ENCODE measurements at regions not wholly inside any gene's neighbourhood (a gene's known extent, or its start where the extent isn't known, plus 50 kb on each side); places are given as distances from the start of the nearest gene placed in this dataset.

DNA sequence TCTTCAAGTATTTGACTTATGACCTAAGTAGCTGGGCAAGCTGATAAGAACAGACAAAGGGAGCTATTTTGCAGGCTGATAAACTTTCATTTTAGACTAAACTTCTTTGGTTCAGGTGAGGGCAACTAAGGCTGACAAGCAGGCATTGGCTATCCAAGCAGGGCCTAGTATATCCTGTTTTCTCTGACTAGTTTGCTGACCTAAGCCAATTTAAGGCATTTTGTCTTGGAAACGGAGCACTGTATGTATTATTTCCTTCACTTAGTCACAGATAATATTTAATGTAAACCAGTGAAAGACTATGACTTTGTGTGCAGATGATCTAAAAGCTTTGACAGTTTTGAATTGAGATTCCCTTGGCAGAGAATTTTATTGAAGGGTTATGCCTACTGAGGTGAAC is 172.5 kb downstream of the POU4F1 start:
- H3K27ac ChIP-seq (ENCODE audit: low read depth, low read length): no peak overlapping the region
- Mint-ChIP-seq H3K27me3 (peaks cover 0 to 19% (median 14%) of the 10 kb centered on the region in 5 donors), H3K27ac (no peak overlapping the region), H3K9me3 (peaks cover 0 to 3% (median 0%) of the 10 kb centered on the region in 11 donors), H3K4me3 (no peak overlapping the region), H3K36me3 (no peaks in the 10 kb centered on the region), H3K4me1 (no peaks in the 10 kb centered on the region)
- intact Hi-C loops (cut with micrococcal nuclease): no loop called here
- DNase-seq: no peak
- no peak overlapping the region for H3K4me3 ChIP-seq (ENCODE audit: low read length)
- ChIA-PET CTCF (no interaction called here), POLR2A (no interaction called here)
- H3K27me3 ChIP-seq (ENCODE audit: control insufficient read depth in 2 of 2, insufficient read depth in 2 of 2, low read length in 2 of 2): peaks cover 0 to 3% of the 10 kb centered on the region in 2 donors
- H3K36me3 ChIP-seq (ENCODE audit: control insufficient read depth in 2 of 3, insufficient read depth in 3 of 3, low read length in 3 of 3): no peaks in the 10 kb centered on the region
- no peaks in the 10 kb centered on the region for H3K9me3 ChIP-seq (ENCODE audit: control insufficient read depth in 2 of 3, low read length in 3 of 3)
- no peak for ATAC-seq
- H3K4me1 ChIP-seq (ENCODE audit: control insufficient read depth in 2 of 2, insufficient read depth in 2 of 2, low read length in 2 of 2): no peaks in the 10 kb centered on the region

DNA sequence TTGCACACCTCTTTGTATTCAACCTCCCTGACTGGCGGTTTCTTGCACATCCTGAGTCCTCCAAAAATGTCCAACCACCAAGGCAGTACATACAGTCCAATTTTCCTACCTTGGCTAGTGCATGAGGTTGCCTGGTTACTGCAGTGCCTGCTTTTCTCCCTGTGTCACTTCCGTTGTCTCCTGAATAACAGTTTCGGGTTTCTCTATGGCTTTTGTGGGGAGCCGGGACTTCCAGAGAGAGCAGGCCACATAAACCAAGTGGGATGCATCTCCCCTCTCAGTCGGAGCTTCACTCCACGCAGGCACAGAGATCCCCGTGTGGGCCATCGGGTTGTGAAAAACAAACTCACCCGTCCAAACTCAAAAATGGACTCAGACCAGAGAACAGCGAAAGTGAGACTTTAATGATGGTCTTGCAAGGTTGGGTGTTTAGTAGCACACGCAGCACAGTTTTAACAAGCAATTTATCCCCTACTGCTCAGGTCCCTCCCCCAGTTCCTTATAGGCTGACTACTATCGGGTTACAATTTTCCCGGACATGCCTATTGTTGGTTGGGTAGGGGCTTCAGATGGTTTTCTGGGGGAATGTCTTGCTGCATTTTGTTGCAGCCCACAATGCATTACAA is 173.1 kb downstream of the POU4F1 start:
- H3K36me3 ChIP-seq (ENCODE audit: control insufficient read depth in 2 of 3, insufficient read depth in 3 of 3, low read length in 3 of 3): no peaks in the 10 kb centered on the region
- no peak overlapping the region for H3K4me3 ChIP-seq (ENCODE audit: low read length)
- ATAC-seq (no peak), DNase-seq (no peak)
- H3K4me1 ChIP-seq (ENCODE audit: control insufficient read depth in 2 of 2, insufficient read depth in 2 of 2, low read length in 2 of 2): no peaks in the 10 kb centered on the region
- H3K27me3 Mint-ChIP-seq: peaks cover 0 to 19% (median 14%) of the 10 kb centered on the region in 5 donors
- intact Hi-C loops (cut with micrococcal nuclease): no loop called here
- H3K4me3 Mint-ChIP-seq: no peak overlapping the region
- H3K4me1 Mint-ChIP-seq: no peaks in the 10 kb centered on the region
- H3K9me3 ChIP-seq (ENCODE audit: control insufficient read depth in 2 of 3, low read length in 3 of 3): no peaks in the 10 kb centered on the region
- H3K27me3 ChIP-seq (ENCODE audit: control insufficient read depth in 2 of 2, insufficient read depth in 2 of 2, low read length in 2 of 2): peaks cover 0 to 2% of the 10 kb centered on the region in 2 donors
- H3K27ac ChIP-seq (ENCODE audit: low read depth, low read length): no peak overlapping the region
- POLR2A ChIA-PET: no interaction called here
- no peaks in the 10 kb centered on the region for H3K36me3 Mint-ChIP-seq
- CTCF ChIA-PET: no interaction called here
- no peak overlapping the region for H3K27ac Mint-ChIP-seq
- H3K9me3 Mint-ChIP-seq: peaks cover 0 to 3% (median 0%) of the 10 kb centered on the region in 11 donors

- Mint-ChIP-seq H3K4me3 (no peak overlapping the region), H3K27me3 (peaks cover 0 to 19% (median 14%) of the 10 kb centered on the region in 5 donors), H3K27ac (no peak overlapping the region), H3K4me1 (no peaks in the 10 kb centered on the region), H3K9me3 (peaks cover 0 to 4% (median 0%) of the 10 kb centered on the region in 11 donors), H3K36me3 (no peaks in the 10 kb centered on the region)
- POLR2A ChIA-PET: no interaction called here
- Histone ChIP-seq H3K9me3 (ENCODE audit: control insufficient read depth in 2 of 3, low read length in 3 of 3) (no peaks in the 10 kb centered on the region), H3K4me3 (ENCODE audit: low read length) (no peak overlapping the region), H3K27me3 (ENCODE audit: control insufficient read depth in 2 of 2, insufficient read depth in 2 of 2, low read length in 2 of 2) (no peaks in the 10 kb centered on the region), H3K36me3 (ENCODE audit: control insufficient read depth in 2 of 3, insufficient read depth in 3 of 3, low read length in 3 of 3) (no peaks in the 10 kb centered on the region), H3K4me1 (ENCODE audit: control insufficient read depth in 2 of 2, insufficient read depth in 2 of 2, low read length in 2 of 2) (no peaks in the 10 kb centered on the region), H3K27ac (ENCODE audit: low read depth, low read length) (no peak overlapping the region)
- intact Hi-C loops (cut with micrococcal nuclease): no loop called here
- ATAC-seq: no peak
- no peak for DNase-seq
- CTCF ChIA-PET: no interaction called here
Observed at GRCh38 chr13:78428646-78429045, 174.7 kb downstream of the POU4F1 start.

DNA sequence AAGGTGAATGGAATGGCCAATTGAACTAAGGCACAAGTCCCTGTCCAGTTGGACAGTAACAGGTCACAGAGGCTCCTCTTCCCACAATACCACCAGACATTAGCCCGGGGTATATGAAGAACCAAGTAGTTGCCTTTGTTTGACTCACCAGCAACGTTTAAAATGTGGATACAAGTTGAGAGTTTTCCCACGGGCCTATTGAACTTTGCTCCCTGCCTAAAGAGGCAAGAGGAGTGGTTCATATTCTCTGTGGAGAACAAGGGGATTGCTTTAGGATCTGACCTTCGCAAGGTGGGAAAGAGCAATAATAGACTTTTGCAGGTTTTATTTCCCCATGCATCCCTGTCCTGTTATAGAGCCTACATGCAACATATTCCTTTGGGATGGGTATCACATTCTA is 177.2 kb downstream of the POU4F1 start:
- H3K36me3 Mint-ChIP-seq: no peaks in the 10 kb centered on the region
- ChIA-PET POLR2A (no interaction called here), CTCF (no interaction called here)
- H3K9me3 Mint-ChIP-seq: peaks cover 0 to 4% (median 0%) of the 10 kb centered on the region in 11 donors
- peaks cover 0 to 18% (median 9%) of the 10 kb centered on the region in 5 donors for H3K27me3 Mint-ChIP-seq
- intact Hi-C loops (cut with micrococcal nuclease): no loop called here
- no peak overlapping the region for H3K4me3 ChIP-seq (ENCODE audit: low read length)
- no peak overlapping the region for H3K4me3 Mint-ChIP-seq
- DNase-seq (no peak), ATAC-seq (no peak)
- H3K4me1 ChIP-seq (ENCODE audit: control insufficient read depth in 2 of 2, insufficient read depth in 2 of 2, low read length in 2 of 2): no peaks in the 10 kb centered on the region
- H3K4me1 Mint-ChIP-seq: no peaks in the 10 kb centered on the region
- H3K27ac ChIP-seq (ENCODE audit: low read depth, low read length): no peak overlapping the region
- H3K27ac Mint-ChIP-seq: no peak overlapping the region
- H3K9me3 ChIP-seq (ENCODE audit: control insufficient read depth in 2 of 3, low read length in 3 of 3): no peaks in the 10 kb centered on the region
- no peaks in the 10 kb centered on the region for H3K27me3 ChIP-seq (ENCODE audit: control insufficient read depth in 2 of 2, insufficient read depth in 2 of 2, low read length in 2 of 2)
- no peaks in the 10 kb centered on the region for H3K36me3 ChIP-seq (ENCODE audit: control insufficient read depth in 2 of 3, insufficient read depth in 3 of 3, low read length in 3 of 3)

DNA sequence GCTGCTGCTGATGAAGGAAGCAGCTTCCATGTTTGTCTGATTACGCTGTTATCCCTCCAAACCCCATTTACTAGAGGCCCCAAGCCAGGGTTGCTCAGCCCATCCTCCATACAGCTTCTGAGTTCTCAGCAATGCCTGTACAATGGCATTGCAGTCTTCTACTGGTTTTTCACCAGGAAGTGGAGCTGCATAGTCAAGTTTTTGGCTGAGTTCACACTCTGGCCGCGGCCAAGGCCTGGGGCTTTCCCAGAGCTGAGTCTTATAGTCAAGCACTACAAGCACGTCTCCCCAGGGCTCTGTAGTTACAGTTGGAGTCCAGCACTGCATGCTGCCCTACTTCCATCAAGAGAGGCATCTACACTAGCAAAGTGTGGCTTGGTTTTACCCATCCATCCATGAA is 182.5 kb downstream of the POU4F1 start:
- Mint-ChIP-seq H3K27ac (no peak overlapping the region), H3K36me3 (no peaks in the 10 kb centered on the region), H3K4me3 (no peak overlapping the region), H3K4me1 (no peaks in the 10 kb centered on the region), H3K9me3 (peaks cover 0 to 4% (median 0%) of the 10 kb centered on the region in 11 donors), H3K27me3 (peaks cover 0 to 11% (median 5%) of the 10 kb centered on the region in 5 donors)
- no peaks in the 10 kb centered on the region for H3K36me3 ChIP-seq (ENCODE audit: control insufficient read depth in 2 of 3, insufficient read depth in 3 of 3, low read length in 3 of 3)
- POLR2A ChIA-PET: no interaction called here
- H3K4me3 ChIP-seq (ENCODE audit: low read length): no peak overlapping the region
- CTCF ChIA-PET: no interaction called here
- no peaks in the 10 kb centered on the region for H3K27me3 ChIP-seq (ENCODE audit: control insufficient read depth in 2 of 2, insufficient read depth in 2 of 2, low read length in 2 of 2)
- H3K9me3 ChIP-seq (ENCODE audit: control insufficient read depth in 2 of 3, low read length in 3 of 3): no peaks in the 10 kb centered on the region
- no peak for ATAC-seq
- no peaks in the 10 kb centered on the region for H3K4me1 ChIP-seq (ENCODE audit: control insufficient read depth in 2 of 2, insufficient read depth in 2 of 2, low read length in 2 of 2)
- no peak for DNase-seq
- intact Hi-C loops (cut with micrococcal nuclease): no loop called here
- H3K27ac ChIP-seq (ENCODE audit: low read depth, low read length): no peak overlapping the region

GRCh38 chr13:78413887-78414553 is 189.3 kb downstream of the POU4F1 start:
- POLR2A ChIA-PET: no interaction called here
- Histone ChIP-seq H3K27me3 (ENCODE audit: control insufficient read depth in 2 of 2, insufficient read depth in 2 of 2, low read length in 2 of 2) (no peaks in the 10 kb centered on the region), H3K9me3 (ENCODE audit: control insufficient read depth in 2 of 3, low read length in 3 of 3) (no peaks in the 10 kb centered on the region), H3K36me3 (ENCODE audit: control insufficient read depth in 2 of 3, insufficient read depth in 3 of 3, low read length in 3 of 3) (no peaks in the 10 kb centered on the region), H3K4me1 (ENCODE audit: control insufficient read depth in 2 of 2, insufficient read depth in 2 of 2, low read length in 2 of 2) (no peaks in the 10 kb centered on the region), H3K4me3 (ENCODE audit: low read length) (no peak overlapping the region), H3K27ac (ENCODE audit: low read depth, low read length) (no peak overlapping the region)
- ATAC-seq (no peak), DNase-seq (no peak)
- CTCF ChIA-PET: no interaction called here
- H3K4me1 Mint-ChIP-seq: no peaks in the 10 kb centered on the region
- H3K4me3 Mint-ChIP-seq: no peak overlapping the region
- H3K27me3 Mint-ChIP-seq: peaks cover 0 to 9% (median 5%) of the 10 kb centered on the region in 5 donors
- H3K36me3 Mint-ChIP-seq: no peaks in the 10 kb centered on the region
- peaks cover 0 to 4% (median 0%) of the 10 kb centered on the region in 11 donors for H3K9me3 Mint-ChIP-seq
- H3K27ac Mint-ChIP-seq: no peak overlapping the region
- intact Hi-C loops (cut with micrococcal nuclease): no loop called here

- Mint-ChIP-seq H3K27ac (no peak overlapping the region), H3K9me3 (peaks cover 0 to 4% (median 0%) of the 10 kb centered on the region in 11 donors), H3K36me3 (no peaks in the 10 kb centered on the region), H3K27me3 (peaks cover 0 to 16% (median 9%) of the 10 kb centered on the region in 5 donors), H3K4me3 (no peak overlapping the region), H3K4me1 (no peaks in the 10 kb centered on the region)
- ChIA-PET POLR2A (no interaction called here), CTCF (no interaction called here)
- H3K9me3 ChIP-seq (ENCODE audit: control insufficient read depth in 2 of 3, low read length in 3 of 3): no peaks in the 10 kb centered on the region
- no peak for ATAC-seq
- H3K36me3 ChIP-seq (ENCODE audit: control insufficient read depth in 2 of 3, insufficient read depth in 3 of 3, low read length in 3 of 3): no peaks in the 10 kb centered on the region
- DNase-seq: no peak
- H3K27me3 ChIP-seq (ENCODE audit: control insufficient read depth in 2 of 2, insufficient read depth in 2 of 2, low read length in 2 of 2): no peaks in the 10 kb centered on the region
- intact Hi-C loops (cut with micrococcal nuclease): no loop called here
- H3K27ac ChIP-seq (ENCODE audit: low read depth, low read length): no peak overlapping the region
- no peaks in the 10 kb centered on the region for H3K4me1 ChIP-seq (ENCODE audit: control insufficient read depth in 2 of 2, insufficient read depth in 2 of 2, low read length in 2 of 2)
- H3K4me3 ChIP-seq (ENCODE audit: low read length): no peak overlapping the region
Observed at GRCh38 chr13:78410847-78411246, 192.5 kb downstream of the POU4F1 start.
